Adrenal gland (tissue), 9 donors: ENCODE measurements at regions not wholly inside any gene's neighbourhood (a gene's known extent, or its start where the extent isn't known, plus 50 kb on each side); places are given as distances from the start of the nearest gene placed in this dataset.

Source experiments
- DNase-seq, 7 donors: peaks; one replicate each; pipeline ENCODE4 v3.0.0-alpha.2; 2019 to 2020
- H3K27ac ChIP-seq, 5 donors: fragments of 200-600 bp; sonication (generic) in 4 of 5; 1 replicate in 3 of 5; 2 replicates in 2 of 5; pipeline versions ENCODE4 v1.5.1 to v1.8.0; 2016 to 2020; ENCODE audit warnings: mild to moderate bottlenecking in 1 of 5
- H3K27me3 ChIP-seq: fragments of 200-600 bp; 2 replicates; pipeline ENCODE4 v1.8.0; 2021
- H3K36me3 ChIP-seq, 2 donors: fragments of 200-600 bp; replicated peaks in 1 of 2; 1 replicate in 1 of 2; 2 replicates in 1 of 2; pipeline versions ENCODE4 v1.5.1 to v1.8.0; 2018 to 2022
- H3K4me1 ChIP-seq, 2 donors: fragments of 200-600 bp; replicated peaks in 1 of 2; 1 replicate in 1 of 2; 2 replicates in 1 of 2; pipeline versions ENCODE4 v1.5.1 to v1.8.0; 2018 to 2021
- H3K4me3 ChIP-seq, 4 donors: fragments of 200-600 bp; sonication (generic) in 3 of 4; one replicate each; pipeline ENCODE4 v1.5.1; 2016 to 2018
- H3K9me3 ChIP-seq, 3 donors: fragments of 200-600 bp; sonication (generic) in 1 of 3; replicated peaks in 1 of 3; 1 replicate in 2 of 3; 2 replicates in 1 of 3; pipeline versions ENCODE4 v1.5.1 to v1.8.0; 2016 to 2021
- POLR2A ChIP-seq, 2 donors: fragments of 450-650 bp; IDR thresholded peaks; one replicate each; pipeline ENCODE4 v1.6.1; 2017; ENCODE audit warnings: antibody characterized with exemption in 2 of 2, mild to moderate bottlenecking in 2 of 2, moderate library complexity in 1 of 2
- WGBS, 4 donors: extraction: QIAGEN DNeasy Blood & Tissue Kit in 2 of 4; methylation state at CpG; one replicate each; pipeline versions ENCODE4 v1.1.5 to v1.1.7; 2013 to 2017; 5-methylcytosine and 5-hydroxymethylcytosine counted together
- intact Hi-C, 2 donors: fragments of 100-400 bp; cut with DNase I; formaldehyde crosslinking; loops; one replicate each; pipeline versions ENCODE4 v1.14.1 to v1.15.0; 2022 to 2023
- TF ChIP-seq, protein P1 (sequence below), 6 experiments: fragments of 450-650 bp in 4 of 6; fragments of 200-600 bp in 2 of 6; sonication (generic) in 1 of 6; IDR thresholded peaks; 1 replicate in 5 of 6; 2 replicates in 1 of 6; pipeline versions ENCODE4 v1.5.1 to v1.8.0; 2016 to 2021; ENCODE audit warnings: antibody characterized with exemption in 6 of 6, mild to moderate bottlenecking in 2 of 6, moderate library complexity in 1 of 6
- donor health status: healthy with polysubstance abuse.
- donor health status: Bipolar disorder and iron deficiency.
- donor health status: DM: yes; HTN: yes; CAD: no.
- donor health status: DM: no; HTN: no; CAD: no.
- donor health status: DM: no; HTN: no; CAD: no.

DNA sequence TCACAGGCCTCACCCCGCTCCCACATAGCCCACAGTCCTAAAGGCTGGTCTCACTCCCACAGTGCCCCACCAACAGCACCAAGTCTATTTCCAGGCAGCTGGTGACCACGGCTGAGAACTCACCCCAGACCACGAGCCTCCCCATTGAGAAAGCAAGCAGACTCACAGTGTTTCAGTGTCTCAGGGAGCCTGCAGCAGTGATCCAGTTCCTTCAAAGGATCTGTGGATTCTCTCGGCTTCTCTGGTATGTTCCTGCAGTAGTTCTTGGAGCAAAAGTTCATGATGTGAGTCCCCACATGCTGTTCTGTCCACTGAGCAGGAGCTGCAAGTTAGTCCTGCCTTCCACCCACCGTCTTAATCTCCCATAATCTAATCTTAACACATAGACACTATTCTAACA, 185.3 kb upstream of the CDH6 start:
- 64 to 87% (median 75%) methylated on average over 2 to 5 of the region's 5 CpGs for WGBS, 4 donors
- H3K4me3 ChIP-seq: no peak overlapping the region
- H3K36me3 ChIP-seq: no peaks in the 10 kb centered on the region
- intact Hi-C loops: no loop called here
- no peaks in the 10 kb centered on the region for H3K4me1 ChIP-seq
- TF ChIP-seq, protein P1, sequence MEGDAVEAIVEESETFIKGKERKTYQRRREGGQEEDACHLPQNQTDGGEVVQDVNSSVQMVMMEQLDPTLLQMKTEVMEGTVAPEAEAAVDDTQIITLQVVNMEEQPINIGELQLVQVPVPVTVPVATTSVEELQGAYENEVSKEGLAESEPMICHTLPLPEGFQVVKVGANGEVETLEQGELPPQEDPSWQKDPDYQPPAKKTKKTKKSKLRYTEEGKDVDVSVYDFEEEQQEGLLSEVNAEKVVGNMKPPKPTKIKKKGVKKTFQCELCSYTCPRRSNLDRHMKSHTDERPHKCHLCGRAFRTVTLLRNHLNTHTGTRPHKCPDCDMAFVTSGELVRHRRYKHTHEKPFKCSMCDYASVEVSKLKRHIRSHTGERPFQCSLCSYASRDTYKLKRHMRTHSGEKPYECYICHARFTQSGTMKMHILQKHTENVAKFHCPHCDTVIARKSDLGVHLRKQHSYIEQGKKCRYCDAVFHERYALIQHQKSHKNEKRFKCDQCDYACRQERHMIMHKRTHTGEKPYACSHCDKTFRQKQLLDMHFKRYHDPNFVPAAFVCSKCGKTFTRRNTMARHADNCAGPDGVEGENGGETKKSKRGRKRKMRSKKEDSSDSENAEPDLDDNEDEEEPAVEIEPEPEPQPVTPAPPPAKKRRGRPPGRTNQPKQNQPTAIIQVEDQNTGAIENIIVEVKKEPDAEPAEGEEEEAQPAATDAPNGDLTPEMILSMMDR (IDR thresholded peaks at IDR 0.05): no peak
- TF ChIP-seq POLR2A (IDR thresholded peaks at IDR 0.05): no peak
- no peaks in the 10 kb centered on the region for H3K9me3 ChIP-seq
- no peaks in the 10 kb centered on the region for H3K27me3 ChIP-seq
- H3K27ac ChIP-seq: no peak overlapping the region
- DNase-seq: no peak

DNA sequence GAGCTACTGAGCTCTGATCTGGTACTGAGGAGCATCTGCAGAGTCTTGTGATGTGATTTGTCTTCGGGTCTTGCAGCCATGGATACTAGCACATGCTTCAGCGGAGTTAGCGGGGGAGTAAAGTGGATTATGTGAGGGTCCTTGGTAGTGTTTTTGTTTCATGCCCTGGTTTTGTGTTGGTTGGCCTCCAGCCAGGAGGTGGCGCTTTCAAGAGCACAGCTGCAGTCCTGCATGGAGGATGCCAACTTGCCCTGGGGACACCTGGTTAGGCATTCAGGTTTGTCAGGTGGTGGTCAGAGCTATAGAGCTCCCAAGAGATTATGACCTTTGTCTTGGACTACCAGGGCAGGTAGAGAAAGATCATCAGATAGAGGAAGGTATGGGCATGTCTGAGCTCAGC, 185.8 kb upstream of the CDH6 start:
- DNase-seq: no peak

DNA sequence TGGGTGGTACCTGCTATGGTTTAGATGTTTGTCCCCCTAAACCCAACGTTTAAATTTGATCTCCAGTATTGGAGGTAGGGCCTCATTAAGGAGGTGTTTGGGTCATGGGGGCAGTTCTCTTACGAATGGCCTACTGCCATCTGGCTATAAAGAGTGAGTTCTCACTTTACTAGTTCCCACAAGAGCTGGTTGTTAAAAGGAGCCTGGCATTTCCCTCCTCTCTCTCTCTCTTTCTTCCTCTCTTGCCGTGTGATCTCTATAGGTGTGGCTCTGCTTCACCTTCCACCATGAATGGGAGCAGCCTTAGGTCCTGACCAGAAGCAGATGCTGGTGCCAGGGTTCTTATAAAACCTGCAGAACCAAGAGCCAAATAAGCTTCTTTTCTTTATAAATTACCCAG, 193.2 kb upstream of the CDH6 start:
- TF ChIP-seq, protein P1 (IDR thresholded peaks at IDR 0.05): no peak
- no peak for TF ChIP-seq POLR2A (IDR thresholded peaks at IDR 0.05)

More for the DNA sequence above, 185.8 kb upstream of the CDH6 start:
- no peaks in the 10 kb centered on the region for H3K4me1 ChIP-seq
- no peak overlapping the region for H3K4me3 ChIP-seq
- WGBS, 4 donors: 80 to 89% (median 84%) methylated on average over 4 of the region's 4 CpGs
- no peaks in the 10 kb centered on the region for H3K27me3 ChIP-seq
- intact Hi-C loops: no loop called here
- H3K9me3 ChIP-seq: no peaks in the 10 kb centered on the region
- no peak overlapping the region for H3K27ac ChIP-seq
- TF ChIP-seq, protein P1 (IDR thresholded peaks at IDR 0.05): no peak
- TF ChIP-seq POLR2A (IDR thresholded peaks at IDR 0.05): no peak
- no peaks in the 10 kb centered on the region for H3K36me3 ChIP-seq

DNA sequence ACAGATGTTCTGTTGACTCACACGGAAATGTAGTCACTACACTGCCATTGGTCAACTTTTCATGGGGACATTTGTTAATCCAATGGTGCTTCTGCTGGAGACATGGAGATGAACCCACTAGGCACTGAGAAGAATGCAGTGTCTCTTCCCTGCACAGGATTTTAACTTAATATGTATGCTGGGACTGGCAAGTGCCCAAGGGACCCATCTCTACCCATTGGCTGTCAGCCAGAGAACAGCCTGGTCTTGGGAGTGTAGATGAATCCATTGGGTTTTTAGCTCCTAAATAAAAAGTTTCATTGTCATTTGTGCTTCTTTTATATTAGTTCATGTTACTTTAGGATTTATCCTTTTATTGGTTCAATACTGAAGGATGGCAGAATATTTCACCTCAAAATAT, 195.8 kb upstream of the CDH6 start:
- no peaks in the 10 kb centered on the region for H3K9me3 ChIP-seq
- H3K36me3 ChIP-seq: no peaks in the 10 kb centered on the region
- H3K4me3 ChIP-seq: no peak overlapping the region
- no peaks in the 10 kb centered on the region for H3K27me3 ChIP-seq
- no peak for DNase-seq
- no peak for TF ChIP-seq POLR2A (IDR thresholded peaks at IDR 0.05)
- TF ChIP-seq, protein P1 (IDR thresholded peaks at IDR 0.05): no peak
- no peak overlapping the region for H3K27ac ChIP-seq
- H3K4me1 ChIP-seq: no peaks in the 10 kb centered on the region
- WGBS, 4 donors: 61 to 84% (median 67%) methylated on average over 1 of the region's 1 CpG
- intact Hi-C loops: no loop called here

More for the DNA sequence above, 193.2 kb upstream of the CDH6 start:
- no peak overlapping the region for H3K27ac ChIP-seq
- 42 to 55% (median 52%) methylated on average over 3 of the region's 3 CpGs for WGBS, 4 donors
- intact Hi-C loops: no loop called here
- H3K9me3 ChIP-seq: no peaks in the 10 kb centered on the region
- no peak for DNase-seq
- no peaks in the 10 kb centered on the region for H3K36me3 ChIP-seq
- H3K4me1 ChIP-seq: no peaks in the 10 kb centered on the region
- no peak overlapping the region for H3K4me3 ChIP-seq
- no peaks in the 10 kb centered on the region for H3K27me3 ChIP-seq
